ENCODE measurements at regions not wholly inside any gene's neighbourhood (a gene's known extent, or its start where the extent isn't known, plus 50 kb on each side); places are given as distances from the start of the nearest gene placed in this dataset.
"Not testable (repeated sequence)": the region's sequence is repeated elsewhere in the genome, so short reads cannot be mapped to it uniquely, and the experiment has no call there.

DNA sequence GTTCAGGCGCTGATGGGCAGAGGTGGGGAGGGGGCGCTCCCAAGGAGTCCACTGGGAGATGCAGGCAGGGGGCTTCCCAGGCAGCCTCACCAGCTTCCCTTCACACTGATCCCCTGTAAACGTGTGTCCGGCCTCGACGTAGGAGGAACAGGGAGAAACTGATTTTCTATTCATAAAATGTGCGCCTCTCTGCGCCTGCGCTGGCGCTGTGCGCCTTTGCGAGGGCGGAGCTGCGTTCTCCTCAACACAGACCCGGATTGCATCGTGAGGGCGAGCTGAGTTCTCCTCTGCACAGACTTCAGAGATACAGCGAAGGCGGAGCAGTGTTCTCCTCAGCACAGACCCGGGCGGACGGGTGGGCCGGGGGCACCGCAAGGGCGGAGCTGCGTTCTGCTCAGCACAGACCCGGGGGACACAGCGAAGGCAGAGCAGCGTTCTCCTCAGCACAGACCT lies 259.1 kb downstream of the GOLGA6L6 start:
- H3K4me3 ChIP-seq; H3K27ac ChIP-seq (replicated peaks in 1 of 4); intact Hi-C loops (cut with DNase I); H3K36me3 ChIP-seq; H3K4me1 ChIP-seq; DNase-seq (ENCODE audit: extremely low spot score): not testable (repeated sequence)
- WGBS, result 82% methylated on average over 29 of the region's 29 CpGs
- Histone ChIP-seq H3K27me3 (peaks cover 0 to 20% (median 0%) of the 10 kb centered on the region in 4 donors), H3K9me3 (peaks cover 0 to 17% (median 2%) of the 10 kb centered on the region in 4 donors)

DNA sequence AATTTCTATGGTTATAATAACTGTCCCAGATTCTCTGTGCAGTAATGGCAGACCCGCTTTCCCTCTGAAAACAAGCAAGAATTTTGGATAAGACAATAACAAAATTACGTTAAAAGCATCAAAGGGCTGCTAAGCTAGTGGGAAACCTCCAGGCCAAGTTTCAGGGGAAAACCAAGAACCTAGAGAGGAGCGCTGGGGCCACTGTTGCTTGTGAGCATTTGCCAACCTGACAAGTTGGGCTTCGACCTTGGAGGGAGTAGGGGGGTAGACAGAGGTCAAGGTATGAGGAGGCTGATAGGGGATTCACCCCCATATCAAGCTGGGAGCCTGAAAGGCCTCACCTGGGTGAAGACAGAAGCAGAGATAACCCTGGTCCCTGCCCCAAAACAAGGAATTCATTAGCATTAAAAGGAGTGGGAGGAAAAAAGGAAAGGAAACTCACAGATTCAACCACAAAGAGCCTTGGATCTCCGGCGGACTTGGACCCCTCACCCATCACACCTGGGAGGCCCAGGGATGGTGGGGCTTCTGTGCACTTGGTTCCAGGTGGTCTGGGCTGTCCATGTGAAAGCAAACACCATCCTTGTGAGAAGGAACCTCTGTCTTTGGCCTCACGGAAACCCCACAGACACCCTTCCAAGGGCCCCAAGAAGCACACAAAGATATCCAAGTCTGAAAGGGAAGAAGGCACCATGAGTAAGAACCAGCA lies 259.9 kb downstream of the GOLGA6L6 start:
- H3K4me3 ChIP-seq; H3K27ac ChIP-seq (replicated peaks in 1 of 4); DNase-seq (ENCODE audit: extremely low spot score); intact Hi-C loops (cut with DNase I); H3K4me1 ChIP-seq; H3K36me3 ChIP-seq: not testable (repeated sequence)
- 74% methylated on average over 7 of the region's 7 CpGs for WGBS
- Histone ChIP-seq H3K9me3 (peaks cover 0 to 17% (median 4%) of the 10 kb centered on the region in 4 donors), H3K27me3 (peaks cover 0 to 24% (median 0%) of the 10 kb centered on the region in 4 donors)

GRCh38 chr15:20280933-20281463 lies 260.6 kb downstream of the GOLGA6L6 start:
- H3K4me1 ChIP-seq, result no peaks in the 10 kb centered on the region
- H3K27me3 ChIP-seq, result peaks cover 0 to 29% (median 0%) of the 10 kb centered on the region in 4 donors
- H3K9me3 ChIP-seq, result peaks cover 0 to 17% (median 7%) of the 10 kb centered on the region in 4 donors
- TF ChIP-seq EP300 (IDR thresholded peaks at IDR 0.05), result no peak
- no peak for TF ChIP-seq POLR2A (IDR thresholded peaks at IDR 0.05; ENCODE audit: low read depth)
- TF ChIP-seq CTCF (IDR thresholded peaks at IDR 0.05), result no peak
- TF ChIP-seq POLR2AphosphoS5 (IDR thresholded peaks at IDR 0.05), result no peak
- H3K4me3 ChIP-seq, result no peak overlapping the region
- no peak for DNase-seq (ENCODE audit: extremely low spot score)
- intact Hi-C loops (cut with DNase I), result no loop called here
- WGBS, result 80% methylated on average over 16 of the region's 16 CpGs
- H3K36me3 ChIP-seq, result no peaks in the 10 kb centered on the region
- no peak overlapping the region for H3K27ac ChIP-seq (replicated peaks in 1 of 4)

DNA sequence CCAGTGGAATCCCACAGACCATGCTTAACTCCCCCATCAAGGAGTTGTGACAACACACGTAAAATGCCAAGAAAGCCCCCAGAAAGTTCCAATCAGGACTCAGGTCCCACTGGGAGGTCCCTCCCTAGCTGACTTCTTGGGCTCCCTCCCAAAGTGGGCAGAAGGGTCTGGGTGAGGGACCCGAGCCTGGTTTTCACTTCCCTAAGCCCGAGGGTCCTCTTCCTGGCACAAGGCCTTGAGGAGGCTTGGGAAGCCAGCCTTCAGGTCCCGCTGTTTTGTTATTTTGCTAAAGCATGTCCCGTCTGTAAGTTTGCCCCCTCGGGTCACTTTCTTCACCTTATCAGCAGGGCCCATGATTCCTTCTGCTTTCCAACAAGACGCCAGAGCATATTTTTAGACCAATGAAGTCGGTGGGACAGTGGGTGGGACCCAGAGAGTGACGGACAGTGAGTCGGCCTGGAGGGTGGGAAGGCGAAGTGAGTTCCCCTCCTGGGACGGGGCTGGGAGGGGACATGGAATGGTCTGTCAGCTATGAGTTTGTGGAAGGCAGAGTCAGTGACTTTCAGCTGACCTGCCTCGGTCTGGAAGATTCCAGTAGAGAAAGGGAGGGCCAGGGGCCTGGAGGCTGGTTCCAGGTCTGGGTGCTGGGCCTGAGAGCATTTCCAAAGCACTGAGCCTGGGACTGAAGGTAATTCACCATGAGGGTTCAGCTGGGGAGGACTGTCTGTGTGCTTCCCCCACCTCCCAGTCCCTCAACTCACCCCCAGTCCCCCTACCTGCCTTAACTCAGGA lies 261.3 kb downstream of the GOLGA6L6 start:
- H3K4me3 ChIP-seq; H3K36me3 ChIP-seq; H3K4me1 ChIP-seq; DNase-seq (ENCODE audit: extremely low spot score); intact Hi-C loops (cut with DNase I); H3K27ac ChIP-seq (replicated peaks in 1 of 4): not testable (repeated sequence)
- Histone ChIP-seq H3K9me3 (peaks cover 0 to 17% (median 7%) of the 10 kb centered on the region in 4 donors), H3K27me3 (peaks cover 0 to 29% (median 0%) of the 10 kb centered on the region in 4 donors)
- 76% methylated on average over 13 of the region's 13 CpGs for WGBS

DNA sequence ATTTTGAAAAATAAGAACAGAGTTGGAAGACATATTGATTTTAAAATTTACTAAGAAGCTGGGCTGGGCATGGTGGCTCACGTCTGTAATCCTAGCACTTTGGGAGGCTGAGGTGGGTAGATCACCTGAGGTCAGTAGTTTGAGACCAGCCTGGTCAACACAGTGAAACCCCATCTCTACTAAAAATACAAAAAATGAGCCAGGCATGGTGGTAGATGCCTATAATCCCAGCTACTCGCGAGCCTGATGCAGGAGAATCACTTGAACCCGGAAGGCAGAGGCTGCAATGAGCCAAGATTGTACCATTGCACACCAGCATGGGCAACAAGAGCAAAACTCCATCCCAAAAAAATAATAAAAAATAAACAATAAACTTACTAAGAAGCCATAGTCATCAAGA lies 262.5 kb downstream of the GOLGA6L6 start:
- peaks cover 0 to 29% (median 0%) of the 10 kb centered on the region in 4 donors for H3K27me3 ChIP-seq
- H3K36me3 ChIP-seq; H3K4me1 ChIP-seq; H3K4me3 ChIP-seq; H3K27ac ChIP-seq (replicated peaks in 1 of 4); DNase-seq (ENCODE audit: extremely low spot score); intact Hi-C loops (cut with DNase I): not testable (repeated sequence)
- WGBS, result 56% methylated on average over 4 of the region's 4 CpGs
- H3K9me3 ChIP-seq, result peaks cover 0 to 17% (median 7%) of the 10 kb centered on the region in 4 donors

DNA sequence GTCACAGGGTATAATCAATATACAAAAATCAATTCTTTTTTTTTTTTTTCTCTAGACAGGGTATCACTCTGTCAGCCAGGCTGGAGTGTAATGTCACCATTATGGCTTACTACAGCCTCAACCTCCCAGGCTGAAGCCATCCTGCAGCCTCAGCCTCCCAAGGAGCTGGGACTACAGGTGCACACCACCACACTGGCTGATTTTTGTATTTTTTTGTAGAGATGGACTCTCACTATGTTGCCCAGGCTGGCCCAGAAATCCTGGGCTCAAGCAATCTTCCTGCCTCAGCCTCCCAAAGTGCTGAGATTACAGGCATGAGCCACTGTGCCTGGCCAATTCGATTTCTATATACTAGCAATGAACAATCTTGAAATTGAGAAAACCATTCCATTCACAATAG lies 263.2 kb downstream of the GOLGA6L6 start:
- H3K4me1 ChIP-seq; DNase-seq (ENCODE audit: extremely low spot score); H3K27ac ChIP-seq (replicated peaks in 1 of 4); H3K36me3 ChIP-seq; H3K4me3 ChIP-seq; intact Hi-C loops (cut with DNase I): not testable (repeated sequence)
- WGBS, result 42% methylated on average over 1 of the region's 1 CpG
- Histone ChIP-seq H3K27me3 (peaks cover 0 to 29% (median 0%) of the 10 kb centered on the region in 4 donors), H3K9me3 (peaks cover 0 to 17% (median 7%) of the 10 kb centered on the region in 4 donors)

DNA sequence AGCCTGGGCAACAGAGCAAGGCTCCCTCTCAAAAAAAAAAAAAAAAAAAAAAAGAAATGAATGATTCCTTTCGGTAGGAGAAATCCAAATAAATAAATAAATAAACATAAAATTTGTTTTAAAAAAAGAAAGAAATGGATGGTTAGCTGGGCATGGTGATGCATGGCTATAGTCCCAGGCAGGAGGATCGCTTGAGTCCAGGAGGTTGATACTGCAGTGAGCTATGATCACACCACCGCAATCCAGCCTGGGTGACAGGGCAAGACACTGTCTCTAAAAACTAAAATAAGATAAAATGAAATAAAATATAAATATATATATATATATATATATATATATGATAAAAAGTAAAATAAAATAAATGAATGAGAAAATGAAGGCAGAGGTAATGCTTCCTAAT lies 264.1 kb downstream of the GOLGA6L6 start:
- Histone ChIP-seq H3K9me3 (peaks cover 0 to 21% (median 7%) of the 10 kb centered on the region in 4 donors), H3K27me3 (peaks cover 0 to 33% (median 0%) of the 10 kb centered on the region in 4 donors)
- WGBS, result 78% methylated on average over 3 of the region's 3 CpGs
- intact Hi-C loops (cut with DNase I); DNase-seq (ENCODE audit: extremely low spot score); H3K36me3 ChIP-seq; H3K4me1 ChIP-seq; H3K4me3 ChIP-seq; H3K27ac ChIP-seq (replicated peaks in 1 of 4): not testable (repeated sequence)

DNA sequence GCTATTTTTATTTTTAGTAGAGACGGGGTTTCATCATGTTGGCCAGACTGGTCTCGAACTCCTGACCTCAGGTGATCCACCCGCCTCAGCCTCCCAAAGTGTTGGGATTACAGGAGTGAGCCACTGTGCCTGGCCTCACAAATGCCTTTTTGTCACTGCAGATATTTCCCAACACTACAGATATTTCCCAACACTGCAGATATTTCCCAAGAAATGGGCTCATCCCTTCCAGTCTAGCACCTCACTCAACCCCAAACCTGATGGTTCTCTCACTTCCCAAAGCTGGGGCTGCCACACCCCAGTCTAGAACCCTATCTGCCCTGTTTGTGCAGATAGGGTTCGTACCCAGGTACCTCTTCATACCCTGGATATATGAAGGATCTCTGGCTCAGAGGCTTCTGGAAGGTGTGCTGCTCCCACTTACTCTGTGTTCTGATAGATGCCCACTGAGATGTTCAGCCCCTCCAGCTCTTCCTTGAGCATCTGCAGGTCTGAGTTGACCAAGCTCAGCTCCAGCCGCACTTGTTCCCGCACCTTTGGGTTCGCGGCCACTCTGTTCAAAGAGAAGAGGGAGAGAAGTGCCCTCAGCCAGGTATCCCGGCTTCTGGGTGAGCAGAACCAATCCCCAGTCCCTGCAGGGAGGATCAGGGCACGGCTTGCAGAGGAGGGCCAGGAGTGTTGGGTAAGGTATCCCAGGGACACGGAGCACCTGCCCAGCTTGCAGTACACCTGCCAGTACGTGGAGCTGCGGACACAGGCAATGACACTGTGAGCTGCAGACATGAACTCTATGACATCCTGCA lies 265.1 kb downstream of the GOLGA6L6 start:
- intact Hi-C loops (cut with DNase I); DNase-seq (ENCODE audit: extremely low spot score): not testable (repeated sequence)
- WGBS, result 69% methylated on average over 13 of the region's 13 CpGs

DNA sequence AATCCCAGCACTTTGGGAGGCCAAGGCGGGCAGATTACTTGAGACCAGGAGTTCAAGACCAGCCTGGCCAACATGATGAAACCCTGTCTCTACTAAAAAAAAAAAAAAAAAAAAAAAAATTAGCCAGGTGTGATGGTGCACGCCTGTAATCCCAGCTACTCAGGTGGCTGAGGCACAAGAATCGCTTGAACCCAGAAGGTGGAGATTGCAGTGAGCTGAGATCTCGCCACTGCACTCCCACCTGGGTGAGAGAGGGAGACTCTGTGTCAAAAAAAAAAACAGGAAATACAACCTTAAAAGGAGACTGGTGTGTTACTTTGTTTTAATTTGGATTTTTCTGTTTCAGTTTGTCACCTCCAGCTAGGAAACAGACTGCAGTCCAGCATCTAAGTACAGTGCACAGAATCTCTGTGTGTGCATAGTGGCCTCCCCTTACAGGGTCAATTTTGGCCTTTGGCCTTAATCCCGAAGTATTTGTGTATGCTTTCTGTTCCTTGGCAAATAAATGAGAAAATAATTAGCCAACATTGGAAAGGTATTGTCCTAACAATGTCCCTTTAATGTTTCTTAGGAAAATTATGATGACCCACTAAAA lies 266.1 kb downstream of the GOLGA6L6 start:
- H3K9me3 ChIP-seq; DNase-seq (ENCODE audit: extremely low spot score); H3K4me3 ChIP-seq; H3K36me3 ChIP-seq; H3K27ac ChIP-seq (replicated peaks in 1 of 4); intact Hi-C loops (cut with DNase I); H3K4me1 ChIP-seq: not testable (repeated sequence)
- peaks cover 0 to 29% (median 0%) of the 10 kb centered on the region in 4 donors for H3K27me3 ChIP-seq
- 60% methylated on average over 5 of the region's 5 CpGs for WGBS

More for the DNA sequence above, 265.1 kb downstream of the GOLGA6L6 start:
- H3K4me1 ChIP-seq; H3K4me3 ChIP-seq; H3K27ac ChIP-seq (replicated peaks in 1 of 4); H3K36me3 ChIP-seq: not testable (repeated sequence)
- peaks cover 0 to 17% (median 5%) of the 10 kb centered on the region in 4 donors for H3K9me3 ChIP-seq
- H3K27me3 ChIP-seq, result peaks cover 0 to 36% (median 0%) of the 10 kb centered on the region in 4 donors
